Peyer's patch (tissue), 4 donors: ENCODE measurements at regions not wholly inside any gene's neighbourhood (a gene's known extent, or its start where the extent isn't known, plus 50 kb on each side); places are given as distances from the start of the nearest gene placed in this dataset.

Experiments used
- POLR2A ChIP-seq, 2 donors: fragments of 450-650 bp; IDR thresholded peaks; one replicate each; pipeline ENCODE4 v1.5.1; 2017; ENCODE audit warnings: antibody characterized with exemption in 2 of 2, mild to moderate bottlenecking in 2 of 2, moderate library complexity in 2 of 2
- TF ChIP-seq, protein P1 (sequence below), 6 experiments: fragments of 450-650 bp in 4 of 6; fragments of 200-600 bp in 2 of 6; sonication (generic) in 1 of 6; IDR thresholded peaks; one replicate each; pipeline ENCODE4 v1.5.1; 2017 to 2019; ENCODE audit warnings: antibody characterized with exemption in 6 of 6, mild to moderate bottlenecking in 3 of 6, moderate library complexity in 1 of 6

DNA sequence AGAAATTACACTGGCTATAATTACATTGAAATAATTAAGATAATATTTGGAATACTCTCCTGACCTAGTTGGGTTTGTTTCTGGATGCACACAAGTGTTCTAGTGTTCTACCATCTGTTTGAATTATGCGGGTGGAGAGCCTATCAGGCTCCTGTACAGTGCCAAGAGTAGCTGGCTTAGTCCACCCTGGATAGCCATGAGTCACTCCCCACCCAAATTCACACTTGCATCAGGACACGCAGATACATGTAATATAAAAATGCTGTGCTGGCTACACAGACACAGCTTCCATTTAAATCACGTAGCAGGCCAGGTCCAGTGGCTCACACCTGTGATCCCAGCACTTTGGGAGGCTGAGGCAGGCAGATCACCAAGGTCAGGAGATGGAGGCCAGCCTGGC lies 686.2 kb upstream of the SLC35B3 start:
- TF ChIP-seq, protein P1, sequence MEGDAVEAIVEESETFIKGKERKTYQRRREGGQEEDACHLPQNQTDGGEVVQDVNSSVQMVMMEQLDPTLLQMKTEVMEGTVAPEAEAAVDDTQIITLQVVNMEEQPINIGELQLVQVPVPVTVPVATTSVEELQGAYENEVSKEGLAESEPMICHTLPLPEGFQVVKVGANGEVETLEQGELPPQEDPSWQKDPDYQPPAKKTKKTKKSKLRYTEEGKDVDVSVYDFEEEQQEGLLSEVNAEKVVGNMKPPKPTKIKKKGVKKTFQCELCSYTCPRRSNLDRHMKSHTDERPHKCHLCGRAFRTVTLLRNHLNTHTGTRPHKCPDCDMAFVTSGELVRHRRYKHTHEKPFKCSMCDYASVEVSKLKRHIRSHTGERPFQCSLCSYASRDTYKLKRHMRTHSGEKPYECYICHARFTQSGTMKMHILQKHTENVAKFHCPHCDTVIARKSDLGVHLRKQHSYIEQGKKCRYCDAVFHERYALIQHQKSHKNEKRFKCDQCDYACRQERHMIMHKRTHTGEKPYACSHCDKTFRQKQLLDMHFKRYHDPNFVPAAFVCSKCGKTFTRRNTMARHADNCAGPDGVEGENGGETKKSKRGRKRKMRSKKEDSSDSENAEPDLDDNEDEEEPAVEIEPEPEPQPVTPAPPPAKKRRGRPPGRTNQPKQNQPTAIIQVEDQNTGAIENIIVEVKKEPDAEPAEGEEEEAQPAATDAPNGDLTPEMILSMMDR (IDR thresholded peaks at IDR 0.05), result no peak
- no peak for TF ChIP-seq POLR2A (IDR thresholded peaks at IDR 0.05)
